ENCODE measurements at regions not wholly inside any gene's neighbourhood (a gene's known extent, or its start where the extent isn't known, plus 50 kb on each side); places are given as distances from the start of the nearest gene placed in this dataset.

- no peak for TF ChIP-seq CTCF (IDR thresholded peaks at IDR 0.05; ENCODE audit: low read depth, low read length, missing control alignments)
- no peak for DNase-seq (ENCODE audit: extremely low read depth, low read depth)
- no peak overlapping the region for H3K4me3 ChIP-seq (replicated peaks; ENCODE audit: low read depth, low read length)
These were observed 104.0 kb upstream of the FRMD1 start for GRCh38 chr6:168182908-168183612.

DNA sequence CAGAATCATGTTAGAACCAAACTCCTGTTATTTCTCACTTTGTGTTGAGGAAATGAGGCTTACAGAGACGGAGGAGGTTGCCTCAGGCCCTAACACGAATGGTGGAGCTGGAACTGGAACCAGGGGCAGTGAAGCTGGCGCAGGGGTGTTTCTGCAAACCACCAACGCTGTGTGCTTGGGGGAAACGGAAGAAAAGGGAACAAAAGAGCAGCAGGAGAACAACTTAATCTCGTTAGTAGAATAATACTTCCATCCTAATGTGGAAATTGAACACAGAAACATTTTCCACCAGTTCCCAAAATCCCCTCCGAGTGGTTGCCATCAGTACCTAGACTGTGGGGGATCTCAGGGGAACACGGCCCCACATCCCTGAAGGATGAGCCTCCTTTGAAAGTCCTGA lies 103.4 kb upstream of the FRMD1 start:
- no peak for DNase-seq (ENCODE audit: extremely low read depth, low read depth)
- TF ChIP-seq CTCF (IDR thresholded peaks at IDR 0.05; ENCODE audit: low read depth, low read length, missing control alignments), result no peak
- H3K4me3 ChIP-seq (replicated peaks; ENCODE audit: low read depth, low read length), result no peak overlapping the region

GRCh38 chr6:168181876-168182275 lies 102.9 kb upstream of the FRMD1 start:
- no peak overlapping the region for H3K4me3 ChIP-seq (replicated peaks; ENCODE audit: low read depth, low read length)
- TF ChIP-seq CTCF (IDR thresholded peaks at IDR 0.05; ENCODE audit: low read depth, low read length, missing control alignments), result no peak
- no peak for DNase-seq (ENCODE audit: extremely low read depth, low read depth)

- no peak for TF ChIP-seq CTCF (IDR thresholded peaks at IDR 0.05; ENCODE audit: low read depth, low read length, missing control alignments)
- H3K4me3 ChIP-seq (replicated peaks; ENCODE audit: low read depth, low read length), result no peak overlapping the region
- no peak for DNase-seq (ENCODE audit: extremely low read depth, low read depth)
These were observed 102.3 kb upstream of the FRMD1 start for GRCh38 chr6:168181316-168181715.

DNA sequence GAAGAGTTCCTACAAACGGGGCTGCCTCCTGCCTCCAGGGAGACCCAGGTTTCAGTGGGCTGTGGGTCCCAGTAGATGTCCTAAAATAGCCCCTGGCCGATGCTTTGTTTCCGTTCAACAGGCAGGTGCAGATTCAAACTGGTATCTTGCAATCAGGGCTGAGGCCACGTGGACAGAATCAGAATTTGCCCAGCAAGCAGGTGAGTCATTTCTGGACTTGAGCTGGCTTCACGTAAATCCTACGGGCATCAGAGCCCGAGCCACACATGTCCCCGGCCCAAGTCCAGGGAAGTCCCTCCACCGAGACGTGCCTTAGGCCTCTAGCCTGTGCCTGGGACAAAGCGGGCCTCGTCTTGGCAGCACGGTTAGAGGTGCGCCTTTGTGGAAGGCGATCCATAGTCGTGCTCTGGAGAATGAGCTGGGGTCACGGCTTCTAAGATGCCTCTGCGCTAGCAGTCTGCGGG lies 101.6 kb upstream of the FRMD1 start:
- H3K4me3 ChIP-seq (replicated peaks; ENCODE audit: low read depth, low read length), result no peak overlapping the region
- no peak for TF ChIP-seq CTCF (IDR thresholded peaks at IDR 0.05; ENCODE audit: low read depth, low read length, missing control alignments)
- DNase-seq (ENCODE audit: extremely low read depth, low read depth), result no peak

- TF ChIP-seq CTCF (IDR thresholded peaks at IDR 0.05; ENCODE audit: low read depth, low read length, missing control alignments), result no peak
- no peak for DNase-seq (ENCODE audit: extremely low read depth, low read depth)
- no peak overlapping the region for H3K4me3 ChIP-seq (replicated peaks; ENCODE audit: low read depth, low read length)
These were observed 100.8 kb upstream of the FRMD1 start for GRCh38 chr6:168179702-168180382.
